Lung (tissue), 11 donors: ENCODE measurements at regions not wholly inside any gene's neighbourhood (a gene's known extent, or its start where the extent isn't known, plus 50 kb on each side); places are given as distances from the start of the nearest gene placed in this dataset.
"Not testable (repeated sequence)": the region's sequence is repeated elsewhere in the genome, so short reads cannot be mapped to it uniquely, and the experiment has no call there.

ENCODE experiments used
- ATAC-seq: fragments of 200-7000 bp; cut with Tn5 transposase; one replicate; pipeline ENCODE4 v1.9.1; 2020; ENCODE audit warnings: moderate number of reproducible peaks; ENCODE audit not compliant: insufficient read depth, low FRiP score
- DNase-seq, 3 donors: peaks; one replicate each; pipeline ENCODE4 v3.0.0-alpha.2; 2013 to 2017
- H3K27ac ChIP-seq, 2 donors: one replicate each; pipeline ENCODE4 v1.5.1; 2013; ENCODE audit warnings: mild to moderate bottlenecking in 2 of 2, moderate library complexity in 2 of 2, control low read depth in 1 of 2, inconsistent platforms in 1 of 2, low read depth in 1 of 2, low read length in 1 of 2
- H3K27me3 ChIP-seq, 3 donors: one replicate each; pipeline ENCODE4 v1.5.1; 2013; ENCODE audit warnings: low read length in 2 of 3; ENCODE audit not compliant: control insufficient read depth in 3 of 3, insufficient read depth in 3 of 3
- H3K36me3 ChIP-seq, 4 donors: one replicate each; pipeline ENCODE4 v1.5.1; 2013; ENCODE audit warnings: low read length in 4 of 4, mild to moderate bottlenecking in 1 of 4, moderate library complexity in 1 of 4; ENCODE audit not compliant: control insufficient read depth in 4 of 4, insufficient read depth in 4 of 4
- H3K4me1 ChIP-seq, 5 donors: one replicate each; pipeline ENCODE4 v1.5.1; 2013; ENCODE audit warnings: low read length in 5 of 5, mild to moderate bottlenecking in 2 of 5, moderate library complexity in 1 of 5; ENCODE audit not compliant: control insufficient read depth in 5 of 5, insufficient read depth in 5 of 5
- H3K4me3 ChIP-seq: one replicate; pipeline ENCODE4 v1.5.1; 2013; ENCODE audit warnings: mild to moderate bottlenecking, control low read depth, moderate library complexity
- H3K9ac ChIP-seq, 2 donors: one replicate each; pipeline ENCODE4 v1.5.1; 2013; ENCODE audit warnings: low read length in 2 of 2, control low read depth in 1 of 2; ENCODE audit not compliant: insufficient read depth in 1 of 2
- H3K9me3 ChIP-seq, 4 donors: one replicate each; pipeline ENCODE4 v1.5.1; 2013; ENCODE audit warnings: low read length in 3 of 4, mild to moderate bottlenecking in 1 of 4, moderate library complexity in 1 of 4; ENCODE audit not compliant: control insufficient read depth in 4 of 4, insufficient read depth in 3 of 4
- WGBS, 2 donors: extraction: QIAGEN DNeasy Blood & Tissue Kit; methylation state at CpG; one replicate each; pipeline ENCODE4 v1.1.7; 2013; 5-methylcytosine and 5-hydroxymethylcytosine counted together
- TF ChIP-seq, protein P1 (sequence below): IDR thresholded peaks from 2 replicates; pipeline ENCODE4 v1.5.1; 2012; ENCODE audit warnings: mild to moderate bottlenecking; ENCODE audit errors: control extremely low read depth, extremely low read depth
- donor health status: control.
- donor health status: control.
- donor health status: Bipolar disorder and iron deficiency.
- donor health status: healthy.
- donor health status: DM: yes; HTN: yes; CAD: no.

DNA sequence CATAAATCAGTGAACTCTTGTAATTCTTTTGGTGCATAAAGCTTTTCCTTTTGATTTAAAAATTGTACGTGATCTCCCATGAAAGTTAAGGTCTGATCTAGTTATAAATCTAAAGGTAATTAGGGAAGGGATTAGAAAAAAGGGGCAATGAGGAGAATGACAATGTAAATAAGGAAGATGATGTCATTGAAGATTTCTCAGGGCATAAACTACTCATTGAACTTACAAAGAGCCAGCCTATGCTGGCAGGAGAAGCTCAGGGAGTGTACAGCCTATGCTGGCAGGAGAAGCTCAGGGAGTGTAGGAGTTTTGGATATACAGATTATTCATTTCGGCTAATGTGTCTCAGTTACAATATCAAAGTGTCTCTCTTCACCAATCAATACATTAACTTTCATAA is 1533.5 kb upstream of the ADGRL3 start:
- DNase-seq (no peak), ATAC-seq (no peak)
- no peaks in the 10 kb centered on the region for H3K36me3 ChIP-seq
- 83% methylated on average over 2 of the region's 2 CpGs for WGBS, 2 donors
- TF ChIP-seq, protein P1, sequence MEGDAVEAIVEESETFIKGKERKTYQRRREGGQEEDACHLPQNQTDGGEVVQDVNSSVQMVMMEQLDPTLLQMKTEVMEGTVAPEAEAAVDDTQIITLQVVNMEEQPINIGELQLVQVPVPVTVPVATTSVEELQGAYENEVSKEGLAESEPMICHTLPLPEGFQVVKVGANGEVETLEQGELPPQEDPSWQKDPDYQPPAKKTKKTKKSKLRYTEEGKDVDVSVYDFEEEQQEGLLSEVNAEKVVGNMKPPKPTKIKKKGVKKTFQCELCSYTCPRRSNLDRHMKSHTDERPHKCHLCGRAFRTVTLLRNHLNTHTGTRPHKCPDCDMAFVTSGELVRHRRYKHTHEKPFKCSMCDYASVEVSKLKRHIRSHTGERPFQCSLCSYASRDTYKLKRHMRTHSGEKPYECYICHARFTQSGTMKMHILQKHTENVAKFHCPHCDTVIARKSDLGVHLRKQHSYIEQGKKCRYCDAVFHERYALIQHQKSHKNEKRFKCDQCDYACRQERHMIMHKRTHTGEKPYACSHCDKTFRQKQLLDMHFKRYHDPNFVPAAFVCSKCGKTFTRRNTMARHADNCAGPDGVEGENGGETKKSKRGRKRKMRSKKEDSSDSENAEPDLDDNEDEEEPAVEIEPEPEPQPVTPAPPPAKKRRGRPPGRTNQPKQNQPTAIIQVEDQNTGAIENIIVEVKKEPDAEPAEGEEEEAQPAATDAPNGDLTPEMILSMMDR, result no peak
- H3K9me3 ChIP-seq, result peaks cover 0 to 1% (median 0%) of the 10 kb centered on the region in 4 donors
- no peak overlapping the region for H3K27ac ChIP-seq
- no peak overlapping the region for H3K4me3 ChIP-seq
- no peak overlapping the region for H3K9ac ChIP-seq
- H3K27me3 ChIP-seq, result no peaks in the 10 kb centered on the region
- no peaks in the 10 kb centered on the region for H3K4me1 ChIP-seq

DNA sequence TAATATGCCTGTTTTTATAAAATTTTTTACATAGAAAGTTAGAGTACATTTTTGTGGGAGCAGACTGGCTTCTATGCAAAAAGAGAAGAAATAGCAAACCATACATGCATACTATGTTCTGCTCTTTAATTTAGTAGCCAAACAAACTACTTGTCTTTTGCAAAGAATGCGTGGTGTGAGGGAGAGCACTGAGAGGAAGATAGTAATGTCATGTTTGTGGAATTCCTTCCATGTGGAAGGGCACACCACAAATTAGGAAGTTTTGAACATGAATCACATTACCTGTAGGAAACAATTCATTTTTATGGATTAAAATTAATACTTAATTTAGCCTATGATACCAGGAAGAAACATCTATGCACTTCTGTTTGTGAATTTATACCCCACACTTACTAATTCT is 1529.1 kb upstream of the ADGRL3 start:
- 87 to 88% methylated on average over 1 of the region's 1 CpG for WGBS, 2 donors
- H3K27ac ChIP-seq, result no peak overlapping the region
- H3K9ac ChIP-seq, result no peak overlapping the region
- H3K36me3 ChIP-seq, result no peaks in the 10 kb centered on the region
- no peak for ATAC-seq
- H3K9me3 ChIP-seq, result no peaks in the 10 kb centered on the region
- no peaks in the 10 kb centered on the region for H3K27me3 ChIP-seq
- H3K4me1 ChIP-seq, result no peaks in the 10 kb centered on the region
- DNase-seq, result no peak
- H3K4me3 ChIP-seq, result no peak overlapping the region
- TF ChIP-seq, protein P1, result no peak

DNA sequence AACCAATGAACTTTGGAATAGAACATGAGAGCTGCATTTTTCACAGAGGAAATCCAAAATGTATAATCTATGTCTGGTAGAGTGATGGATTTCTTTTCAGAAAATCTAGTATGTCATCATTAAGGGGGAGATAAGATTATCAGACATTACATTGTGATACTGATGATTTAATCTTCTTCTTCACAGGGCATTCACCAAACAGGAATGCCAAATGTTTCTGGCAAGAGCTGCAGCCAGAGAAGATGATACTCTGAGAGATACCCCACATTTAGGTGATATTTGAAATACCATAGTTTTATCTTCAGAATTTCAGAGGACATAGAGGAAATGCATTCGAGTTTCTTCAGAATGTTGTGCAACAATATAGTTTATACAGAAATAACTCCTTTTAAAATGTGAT is 1523.7 kb upstream of the ADGRL3 start:
- H3K4me3 ChIP-seq, result no peak overlapping the region
- no peak for ATAC-seq
- H3K27ac ChIP-seq, result no peak overlapping the region
- no peaks in the 10 kb centered on the region for H3K27me3 ChIP-seq
- no peaks in the 10 kb centered on the region for H3K36me3 ChIP-seq
- DNase-seq, result no peak
- no peaks in the 10 kb centered on the region for H3K4me1 ChIP-seq
- WGBS, 2 donors, result 48 to 60% methylated on average over 1 of the region's 1 CpG
- TF ChIP-seq, protein P1, result no peak
- no peak overlapping the region for H3K9ac ChIP-seq
- H3K9me3 ChIP-seq, result no peaks in the 10 kb centered on the region

- not testable (repeated sequence) for H3K27me3 ChIP-seq, ATAC-seq, DNase-seq, H3K27ac ChIP-seq, H3K4me1 ChIP-seq, H3K9ac ChIP-seq, H3K4me3 ChIP-seq, H3K36me3 ChIP-seq, H3K9me3 ChIP-seq
- WGBS, 2 donors, result 79 to 85% methylated on average over 2 of the region's 2 CpGs
Observed at GRCh38 chr4:59676992-59677391, 1523.1 kb upstream of the ADGRL3 start.
